ENCODE measurements at regions not wholly inside any gene's neighbourhood (a gene's known extent, or its start where the extent isn't known, plus 50 kb on each side); places are given as distances from the start of the nearest gene placed in this dataset.
"Not testable (repeated sequence)": the region's sequence is repeated elsewhere in the genome, so short reads cannot be mapped to it uniquely, and the experiment has no call there.

GRCh38 chr16:59878479-59878878 lies 1144.4 kb upstream of the GOT2 start:
- no peak for DNase-seq (ENCODE audit: insufficient read length)
- no peak for FAIRE-seq
- TF ChIP-seq TAF1 (IDR thresholded peaks at IDR 0.05; ENCODE audit: borderline replicate concordance, low read depth, low read length): no peak
- no peak for TF ChIP-seq POLR2AphosphoS5 (IDR thresholded peaks at IDR 0.05; ENCODE audit: low read depth, low read length)

DNA sequence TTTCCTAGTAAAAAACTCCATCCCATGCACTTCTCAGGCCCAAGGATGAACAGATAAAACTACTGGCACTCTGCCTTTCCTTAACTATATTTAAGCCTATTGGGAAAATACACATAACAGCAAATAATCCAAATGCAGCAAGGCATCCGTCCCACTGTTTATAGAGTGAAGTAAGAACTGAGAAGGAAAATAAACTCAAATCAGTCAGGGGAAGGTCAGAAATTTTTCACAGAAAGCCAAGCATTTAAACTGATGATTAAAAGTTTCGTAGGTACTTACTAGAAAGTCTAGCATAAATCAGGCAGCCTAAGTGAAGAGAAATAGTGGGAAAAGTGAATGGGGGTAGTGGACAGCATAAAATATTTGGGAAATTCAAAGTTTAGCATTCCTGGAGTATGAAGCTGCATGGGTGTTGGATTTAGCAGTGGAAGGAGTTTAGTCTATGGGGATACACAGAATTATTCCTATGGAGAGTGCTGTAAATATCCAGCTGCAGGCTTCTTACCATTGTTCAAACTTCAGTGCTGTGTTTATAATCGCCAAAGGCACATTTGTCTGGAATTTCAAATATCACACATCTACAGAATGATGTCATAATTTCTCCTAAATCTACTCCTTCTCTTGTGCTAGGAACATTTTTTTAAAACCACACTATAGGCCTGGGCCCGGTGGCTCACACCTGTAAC lies 1131.0 kb upstream of the GOT2 start:
- DNase-seq (ENCODE audit: insufficient read length) (no peak), FAIRE-seq (no peak)
- TF ChIP-seq TAF1 (IDR thresholded peaks at IDR 0.05; ENCODE audit: borderline replicate concordance, low read depth, low read length) (no peak), POLR2AphosphoS5 (IDR thresholded peaks at IDR 0.05; ENCODE audit: low read depth, low read length) (no peak), POLR2A (IDR thresholded peaks at IDR 0.05; ENCODE audit: low read depth, low read length) (no peak)

DNA sequence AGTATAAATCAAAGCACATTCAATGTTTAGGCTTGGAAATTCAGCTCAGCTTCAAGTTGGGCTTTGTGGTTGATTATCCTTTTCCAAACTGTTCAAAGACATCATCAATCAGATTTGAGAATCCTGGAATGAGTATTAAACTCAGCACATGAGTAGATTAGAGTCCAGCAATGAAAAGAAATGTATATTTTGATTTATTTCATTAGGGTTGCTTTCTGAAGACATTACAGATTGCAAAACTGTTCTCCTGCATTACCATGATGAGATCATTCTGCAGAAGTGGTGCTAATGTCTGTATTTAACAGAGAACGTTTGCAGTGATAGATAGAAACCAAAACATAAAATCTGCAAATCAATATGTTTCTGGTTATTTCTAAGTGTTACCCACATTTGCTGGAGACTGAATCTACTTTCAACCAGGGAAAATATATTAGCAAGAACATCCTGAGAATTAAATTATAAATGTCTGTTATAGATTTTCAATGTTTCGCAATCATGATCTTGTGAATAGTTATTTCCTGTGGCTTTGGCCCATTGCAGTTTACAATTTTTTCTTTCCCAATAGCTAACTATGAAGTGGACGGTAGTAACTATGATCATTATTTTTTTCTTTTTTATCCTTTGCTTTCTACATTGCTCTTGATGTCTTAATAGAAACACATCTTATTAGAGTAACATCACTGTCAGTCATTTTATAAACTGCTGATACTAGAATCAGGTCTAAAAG lies 1125.7 kb upstream of the GOT2 start:
- no peak for FAIRE-seq
- no peak for DNase-seq (ENCODE audit: insufficient read length)
- no peak for TF ChIP-seq POLR2AphosphoS5 (IDR thresholded peaks at IDR 0.05; ENCODE audit: low read depth, low read length)
- no peak for TF ChIP-seq TAF1 (IDR thresholded peaks at IDR 0.05; ENCODE audit: borderline replicate concordance, low read depth, low read length)
- no peak for TF ChIP-seq POLR2A (IDR thresholded peaks at IDR 0.05; ENCODE audit: low read depth, low read length)

- no peak for TF ChIP-seq POLR2AphosphoS5 (IDR thresholded peaks at IDR 0.05; ENCODE audit: low read depth, low read length)
- TF ChIP-seq TAF1 (IDR thresholded peaks at IDR 0.05; ENCODE audit: borderline replicate concordance, low read depth, low read length): no peak
- TF ChIP-seq POLR2A (IDR thresholded peaks at IDR 0.05; ENCODE audit: low read depth, low read length): no peak
- no peak for DNase-seq (ENCODE audit: insufficient read length)
- no peak for FAIRE-seq
Observed at GRCh38 chr16:59854846-59855439, 1120.8 kb upstream of the GOT2 start.

GRCh38 chr16:59849716-59850115 lies 1115.6 kb upstream of the GOT2 start:
- DNase-seq (ENCODE audit: insufficient read length) (no peak), FAIRE-seq (no peak)
- no peak for TF ChIP-seq TAF1 (IDR thresholded peaks at IDR 0.05; ENCODE audit: borderline replicate concordance, low read depth, low read length)
- no peak for TF ChIP-seq POLR2A (IDR thresholded peaks at IDR 0.05; ENCODE audit: low read depth, low read length)
- TF ChIP-seq POLR2AphosphoS5 (IDR thresholded peaks at IDR 0.05; ENCODE audit: low read depth, low read length): no peak

DNA sequence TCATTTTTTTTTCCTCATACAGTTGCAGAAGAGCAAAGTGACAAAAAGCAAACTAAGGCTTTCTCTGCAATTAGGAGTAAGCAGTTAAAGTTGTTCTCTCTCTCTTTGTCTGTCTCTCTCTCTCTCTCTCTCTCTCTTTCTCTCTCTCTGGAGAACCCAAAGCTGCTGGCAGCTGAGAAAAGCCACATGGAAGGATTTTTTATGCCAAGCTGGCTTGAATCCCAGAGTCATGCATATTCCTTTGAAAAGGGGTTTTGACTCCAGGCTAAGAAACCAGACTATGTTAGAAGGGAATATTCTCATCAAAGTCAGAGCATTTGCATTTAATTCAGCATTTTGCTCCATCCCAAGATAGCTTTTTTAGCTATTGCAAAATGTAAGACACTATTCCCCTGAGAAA lies 1114.2 kb upstream of the GOT2 start:
- no peak for TF ChIP-seq POLR2AphosphoS5 (IDR thresholded peaks at IDR 0.05; ENCODE audit: low read depth, low read length)
- TF ChIP-seq TAF1 (IDR thresholded peaks at IDR 0.05; ENCODE audit: borderline replicate concordance, low read depth, low read length): no peak
- TF ChIP-seq POLR2A (IDR thresholded peaks at IDR 0.05; ENCODE audit: low read depth, low read length): no peak
- FAIRE-seq: no peak
- DNase-seq (ENCODE audit: insufficient read length): no peak

- FAIRE-seq (no peak), DNase-seq (ENCODE audit: insufficient read length) (no peak)
- no peak for TF ChIP-seq POLR2AphosphoS5 (IDR thresholded peaks at IDR 0.05; ENCODE audit: low read depth, low read length)
- no peak for TF ChIP-seq TAF1 (IDR thresholded peaks at IDR 0.05; ENCODE audit: borderline replicate concordance, low read depth, low read length)
- no peak for TF ChIP-seq POLR2A (IDR thresholded peaks at IDR 0.05; ENCODE audit: low read depth, low read length)
Observed at GRCh38 chr16:59840169-59840568, 1106.1 kb upstream of the GOT2 start.

DNA sequence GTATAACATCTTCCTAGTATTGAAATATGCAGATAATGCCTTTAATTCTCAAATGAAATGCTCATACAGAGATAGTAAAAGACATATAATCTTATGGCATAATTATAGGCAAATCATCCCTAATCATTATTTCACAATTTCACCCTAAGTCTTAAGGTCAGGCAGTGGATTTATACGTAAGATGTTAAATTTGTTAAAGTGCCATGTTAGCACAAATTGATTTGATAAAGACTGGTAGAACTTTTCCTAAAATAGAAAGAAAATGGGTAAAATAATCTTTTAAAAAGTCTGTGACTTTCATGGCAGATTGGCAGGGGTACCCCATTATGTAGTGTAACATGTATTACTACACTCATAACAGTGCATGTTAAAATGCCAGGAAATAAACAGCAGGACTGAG lies 1092.7 kb upstream of the GOT2 start:
- TF ChIP-seq POLR2AphosphoS5 (IDR thresholded peaks at IDR 0.05; ENCODE audit: low read depth, low read length) (no peak), POLR2A (IDR thresholded peaks at IDR 0.05; ENCODE audit: low read depth, low read length) (no peak), TAF1 (IDR thresholded peaks at IDR 0.05; ENCODE audit: borderline replicate concordance, low read depth, low read length) (no peak)
- DNase-seq (ENCODE audit: insufficient read length) (no peak), FAIRE-seq (no peak)

DNA sequence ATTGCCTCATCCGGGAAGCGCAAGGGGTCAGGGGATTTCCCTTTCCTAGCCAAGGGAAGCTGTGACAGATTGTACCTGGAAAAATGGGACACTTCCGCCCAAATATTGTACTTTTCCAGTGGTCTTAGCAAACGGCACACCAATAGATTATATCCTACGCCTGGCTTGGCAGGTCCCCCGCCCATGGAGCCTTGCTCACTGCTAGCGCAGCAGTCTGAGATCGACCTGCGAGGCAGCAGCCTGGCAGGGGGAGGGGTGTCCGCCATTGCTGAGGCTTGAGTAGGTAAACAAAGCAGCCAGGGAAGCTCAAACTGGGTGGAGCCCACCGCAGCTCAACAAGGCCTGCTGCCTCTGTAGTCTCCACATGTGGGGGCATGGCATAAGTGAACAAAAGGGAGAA lies 1075.4 kb upstream of the GOT2 start:
- FAIRE-seq; DNase-seq (ENCODE audit: insufficient read length): not testable (repeated sequence)

DNA sequence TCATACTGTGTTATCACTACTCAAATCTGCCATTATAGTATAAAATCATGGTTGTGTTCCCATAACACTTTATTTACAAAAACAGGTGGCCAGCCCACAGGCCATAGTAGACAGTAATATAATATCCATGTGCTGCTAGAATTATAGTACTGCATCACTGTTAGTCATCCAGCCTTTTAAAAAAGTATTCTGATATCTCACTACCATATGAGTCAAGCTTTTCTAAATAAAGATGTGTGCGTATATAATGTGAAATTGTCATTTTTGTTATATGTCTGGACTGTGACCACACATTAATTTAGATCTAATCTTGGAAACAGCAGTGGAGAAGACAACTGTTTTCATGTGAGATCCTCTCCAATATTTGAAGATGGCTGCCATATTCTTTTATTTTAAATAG lies 1049.1 kb upstream of the GOT2 start:
- FAIRE-seq (no peak), DNase-seq (ENCODE audit: insufficient read length) (no peak)
- TF ChIP-seq TAF1 (IDR thresholded peaks at IDR 0.05; ENCODE audit: borderline replicate concordance, low read depth, low read length) (no peak), POLR2AphosphoS5 (IDR thresholded peaks at IDR 0.05; ENCODE audit: low read depth, low read length) (no peak), POLR2A (IDR thresholded peaks at IDR 0.05; ENCODE audit: low read depth, low read length) (no peak)

DNA sequence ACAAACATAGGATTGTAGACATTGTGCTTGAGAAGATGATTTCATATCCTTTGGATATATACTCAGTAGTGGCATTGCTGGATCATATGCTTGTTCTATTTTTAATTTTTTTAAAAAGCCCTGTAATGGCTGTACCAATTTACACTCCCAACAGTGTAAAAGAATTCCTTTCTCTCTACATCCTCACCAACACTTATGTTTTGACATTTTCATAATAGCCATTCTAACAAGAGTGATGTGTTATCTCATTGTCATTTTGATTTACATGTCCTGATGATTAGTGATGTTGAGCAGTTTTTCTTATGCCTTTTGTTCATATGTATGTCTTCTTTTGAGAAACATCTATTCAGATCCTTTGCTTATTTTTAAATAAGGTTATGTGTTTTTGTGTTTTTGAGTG lies 1039.2 kb upstream of the GOT2 start:
- no peak for DNase-seq (ENCODE audit: insufficient read length)
- FAIRE-seq: no peak
- no peak for TF ChIP-seq POLR2AphosphoS5 (IDR thresholded peaks at IDR 0.05; ENCODE audit: low read depth, low read length)
- no peak for TF ChIP-seq POLR2A (IDR thresholded peaks at IDR 0.05; ENCODE audit: low read depth, low read length)
- no peak for TF ChIP-seq TAF1 (IDR thresholded peaks at IDR 0.05; ENCODE audit: borderline replicate concordance, low read depth, low read length)

DNA sequence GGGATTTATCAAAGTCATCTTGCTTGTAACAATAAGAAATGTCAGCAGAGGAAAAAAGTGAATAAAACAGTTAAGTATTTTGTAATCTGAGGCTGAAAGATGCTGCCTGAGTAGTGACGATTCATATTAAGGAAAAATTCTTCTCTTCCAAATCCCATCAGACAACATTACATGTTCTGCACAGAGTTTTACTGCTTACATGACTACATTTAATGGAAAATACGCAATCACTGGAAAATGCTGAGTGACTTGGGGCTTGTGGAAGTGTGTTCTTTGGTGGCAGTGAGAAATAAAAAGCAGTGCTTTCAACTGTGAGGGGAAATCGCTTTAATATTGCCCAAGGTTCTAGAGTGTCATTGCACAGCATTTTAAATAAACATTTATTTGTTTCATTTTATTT lies 1025.2 kb upstream of the GOT2 start:
- FAIRE-seq (no peak), DNase-seq (ENCODE audit: insufficient read length) (no peak)
- TF ChIP-seq POLR2AphosphoS5 (IDR thresholded peaks at IDR 0.05; ENCODE audit: low read depth, low read length): no peak
- no peak for TF ChIP-seq TAF1 (IDR thresholded peaks at IDR 0.05; ENCODE audit: borderline replicate concordance, low read depth, low read length)
- no peak for TF ChIP-seq POLR2A (IDR thresholded peaks at IDR 0.05; ENCODE audit: low read depth, low read length)

All from GM12892 (cell line).